PC-3 (cell line): ENCODE measurements at regions not wholly inside any gene's neighbourhood (a gene's known extent, or its start where the extent isn't known, plus 50 kb on each side); places are given as distances from the start of the nearest gene placed in this dataset.

ENCODE experiments used
- ATAC-seq: fragments of 200-7000 bp; cut with Tn5 transposase; 2 replicates; pipeline ENCODE4 v1.9.1; 2020; ENCODE audit warnings: mild to moderate bottlenecking, moderate library complexity
- BruUV-seq: library from RNA; stranded (reverse); fragments of 400-500 nt; replicated peaks from 2 replicates; lab custom pipeline; 2021; lab: Mats Ljungman, UMichigan
- CTCF ChIA-PET: fragments of 300-600 bp; sonication (Branson Sonifier 250); formaldehyde crosslinking; loops from one replicate; lab custom pipeline; 2022; ENCODE audit warnings: antibody characterized with exemption; lab: Charles Lee
- POLR2A ChIA-PET: fragments of 300-600 bp; sonication (Branson Sonifier 250); formaldehyde crosslinking; loops from one replicate; lab custom pipeline; 2022; ENCODE audit warnings: antibody characterized with exemption; ENCODE audit not compliant: unreplicated experiment; lab: Charles Lee
- DNase-seq: peaks from one replicate; pipeline ENCODE4 v3.0.0-alpha.2; 2015
- H2AFZ ChIP-seq: fragments of 300-600 bp; sonication (generic); 2 replicates; pipeline ENCODE4 v1.6.0; 2016; ENCODE audit warnings: antibody characterized with exemption, low read length
- H3F3A ChIP-seq: fragments of 300-600 bp; sonication (generic); one replicate; pipeline ENCODE4 v1.6.0; 2017; ENCODE audit warnings: antibody characterized with exemption, low read length, control low read depth, mild to moderate bottlenecking; ENCODE audit not compliant: unreplicated experiment
- H3K27ac ChIP-seq: fragments of 300-600 bp; sonication (generic); 2 replicates; pipeline ENCODE4 v1.5.1; 2016; ENCODE audit warnings: mild to moderate bottlenecking, low read length
- H3K27me3 ChIP-seq: fragments of 300-600 bp; sonication (generic); 2 replicates; pipeline ENCODE4 v1.6.1; 2016; ENCODE audit warnings: low read length, mixed read lengths
- H3K36me3 ChIP-seq: fragments of 300-600 bp; sonication (generic); 2 replicates; pipeline ENCODE4 v1.6.1; 2016; ENCODE audit warnings: low read depth, mixed run types, low read length, mixed read lengths
- H3K4me1 ChIP-seq: fragments of 300-600 bp; sonication (generic); 2 replicates; pipeline ENCODE4 v1.5.1; 2016; ENCODE audit warnings: low read length; ENCODE audit not compliant: insufficient read depth
- H3K4me2 ChIP-seq: fragments of 300-600 bp; sonication (generic); 2 replicates; pipeline ENCODE4 v1.6.0; 2016; ENCODE audit warnings: low read length
- H3K4me3 ChIP-seq: fragments of 300-600 bp; sonication (generic); 2 replicates; pipeline ENCODE4 v1.5.1; 2016; ENCODE audit warnings: mild to moderate bottlenecking, low read length, mixed read lengths
- H3K79me2 ChIP-seq: fragments of 300-600 bp; sonication (generic); 2 replicates; pipeline ENCODE4 v1.6.1; 2017; ENCODE audit warnings: low read length, mixed read lengths
- H3K9ac ChIP-seq: fragments of 300-600 bp; sonication (generic); 2 replicates; pipeline ENCODE4 v1.6.0; 2016; ENCODE audit warnings: mild to moderate bottlenecking, low read length
- H3K9me2 ChIP-seq: fragments of 300-600 bp; sonication (generic); replicated peaks from 2 replicates; pipeline ENCODE4 v1.6.1; 2016; ENCODE audit warnings: mixed run types, low read length, mixed read lengths
- H3K9me3 ChIP-seq: fragments of 300-600 bp; sonication (generic); 2 replicates; pipeline ENCODE4 v1.6.1; 2016; ENCODE audit warnings: low read length, mixed read lengths
- H4K20me1 ChIP-seq: fragments of 300-600 bp; sonication (generic); 2 replicates; pipeline ENCODE4 v1.6.1; 2016; ENCODE audit warnings: low read length, mixed read lengths
- EZH2 ChIP-seq: fragments of 300-600 bp; sonication (generic); IDR thresholded peaks from one replicate; pipeline ENCODE4 v1.6.1; 2017; ENCODE audit warnings: antibody characterized with exemption, mild to moderate bottlenecking, low read length; ENCODE audit not compliant: unreplicated experiment
- EZH2phosphoT487 ChIP-seq: fragments of 300-600 bp; sonication (generic); IDR thresholded peaks from 2 replicates; pipeline ENCODE4 v1.6.1; 2018; ENCODE audit warnings: mild to moderate bottlenecking, antibody characterized with exemption, low read length, borderline replicate concordance
- intact Hi-C: fragments of 100-400 bp; cut with micrococcal nuclease; formaldehyde crosslinking; loops from 2 replicates; pipeline ENCODE4 v1.9.0; 2023
- TF ChIP-seq, protein P1 (sequence below): fragments of 300-600 bp; sonication (generic); conservative IDR thresholded peaks from 2 replicates; pipeline ENCODE4 v1.5.1; 2017; ENCODE audit warnings: antibody characterized with exemption, low read depth, mild to moderate bottlenecking, low read length

DNA sequence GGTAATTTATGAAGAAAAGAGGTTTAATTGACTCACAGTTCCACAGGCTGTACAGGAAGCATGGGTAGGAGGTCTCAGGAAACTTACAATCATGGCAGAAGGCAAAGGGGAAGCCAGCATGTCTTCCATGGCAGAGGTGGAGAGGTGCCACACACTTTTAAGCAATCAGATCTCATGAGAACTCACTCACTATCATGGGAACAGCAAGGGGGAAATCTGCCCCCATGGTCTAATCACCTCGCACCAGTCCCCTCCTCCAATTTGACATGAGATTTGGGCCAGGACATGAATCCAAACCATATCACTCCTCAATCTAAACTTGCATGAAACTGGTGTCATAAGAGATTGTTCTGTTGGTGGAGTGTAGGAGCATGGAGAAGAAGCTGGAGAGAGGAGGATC, 51.6 kb upstream of the CCN6 start:
- Histone ChIP-seq H3K9me2 (no peaks in the 10 kb centered on the region), H2AFZ (no peak overlapping the region), H4K20me1 (no peaks in the 10 kb centered on the region), H3K79me2 (no peaks in the 10 kb centered on the region), H3K27me3 (no peaks in the 10 kb centered on the region), H3K27ac (no peak overlapping the region), H3K4me2 (no peak overlapping the region), H3K4me1 (no peaks in the 10 kb centered on the region), H3F3A (no peaks in the 10 kb centered on the region), H3K9me3 (no peaks in the 10 kb centered on the region), H3K4me3 (no peak overlapping the region), H3K9ac (no peak overlapping the region), H3K36me3 (no peaks in the 10 kb centered on the region)
- TF ChIP-seq EZH2phosphoT487 = no peak
- TF ChIP-seq EZH2 = no peak
- TF ChIP-seq, protein P1, sequence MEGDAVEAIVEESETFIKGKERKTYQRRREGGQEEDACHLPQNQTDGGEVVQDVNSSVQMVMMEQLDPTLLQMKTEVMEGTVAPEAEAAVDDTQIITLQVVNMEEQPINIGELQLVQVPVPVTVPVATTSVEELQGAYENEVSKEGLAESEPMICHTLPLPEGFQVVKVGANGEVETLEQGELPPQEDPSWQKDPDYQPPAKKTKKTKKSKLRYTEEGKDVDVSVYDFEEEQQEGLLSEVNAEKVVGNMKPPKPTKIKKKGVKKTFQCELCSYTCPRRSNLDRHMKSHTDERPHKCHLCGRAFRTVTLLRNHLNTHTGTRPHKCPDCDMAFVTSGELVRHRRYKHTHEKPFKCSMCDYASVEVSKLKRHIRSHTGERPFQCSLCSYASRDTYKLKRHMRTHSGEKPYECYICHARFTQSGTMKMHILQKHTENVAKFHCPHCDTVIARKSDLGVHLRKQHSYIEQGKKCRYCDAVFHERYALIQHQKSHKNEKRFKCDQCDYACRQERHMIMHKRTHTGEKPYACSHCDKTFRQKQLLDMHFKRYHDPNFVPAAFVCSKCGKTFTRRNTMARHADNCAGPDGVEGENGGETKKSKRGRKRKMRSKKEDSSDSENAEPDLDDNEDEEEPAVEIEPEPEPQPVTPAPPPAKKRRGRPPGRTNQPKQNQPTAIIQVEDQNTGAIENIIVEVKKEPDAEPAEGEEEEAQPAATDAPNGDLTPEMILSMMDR = no peak
- intact Hi-C loops = no loop called here
- ATAC-seq (no peak), DNase-seq (no peak)
- BruUV-seq = no TSS peak
- CTCF ChIA-PET = no interaction called here
- POLR2A ChIA-PET = no interaction called here
